Testis (tissue), 2 donors: ENCODE measurements at regions not wholly inside any gene's neighbourhood (a gene's known extent, or its start where the extent isn't known, plus 50 kb on each side); places are given as distances from the start of the nearest gene placed in this dataset.

Experiments
- CTCF ChIP-seq, 3 experiments: fragments of 450-650 bp in 2 of 3; fragments of 200-600 bp in 1 of 3; sonication (generic) in 1 of 3; IDR thresholded peaks; one replicate each; pipeline ENCODE4 v1.5.1; 2016 to 2019; ENCODE audit warnings: antibody characterized with exemption in 3 of 3, mild to moderate bottlenecking in 2 of 3, moderate library complexity in 1 of 3
- POLR2A ChIP-seq: fragments of 450-650 bp; IDR thresholded peaks from one replicate; pipeline ENCODE4 v1.6.1; 2017; ENCODE audit warnings: antibody characterized with exemption, mild to moderate bottlenecking, moderate library complexity

- no peak for TF ChIP-seq POLR2A
- TF ChIP-seq CTCF (IDR thresholded peaks at IDR 0.05) = no peak
These were observed 230.8 kb upstream of the GHITM start for GRCh38 chr10:83908506-83908905.
